ENCODE measurements at regions not wholly inside any gene's neighbourhood (a gene's known extent, or its start where the extent isn't known, plus 50 kb on each side); places are given as distances from the start of the nearest gene placed in this dataset.

DNA sequence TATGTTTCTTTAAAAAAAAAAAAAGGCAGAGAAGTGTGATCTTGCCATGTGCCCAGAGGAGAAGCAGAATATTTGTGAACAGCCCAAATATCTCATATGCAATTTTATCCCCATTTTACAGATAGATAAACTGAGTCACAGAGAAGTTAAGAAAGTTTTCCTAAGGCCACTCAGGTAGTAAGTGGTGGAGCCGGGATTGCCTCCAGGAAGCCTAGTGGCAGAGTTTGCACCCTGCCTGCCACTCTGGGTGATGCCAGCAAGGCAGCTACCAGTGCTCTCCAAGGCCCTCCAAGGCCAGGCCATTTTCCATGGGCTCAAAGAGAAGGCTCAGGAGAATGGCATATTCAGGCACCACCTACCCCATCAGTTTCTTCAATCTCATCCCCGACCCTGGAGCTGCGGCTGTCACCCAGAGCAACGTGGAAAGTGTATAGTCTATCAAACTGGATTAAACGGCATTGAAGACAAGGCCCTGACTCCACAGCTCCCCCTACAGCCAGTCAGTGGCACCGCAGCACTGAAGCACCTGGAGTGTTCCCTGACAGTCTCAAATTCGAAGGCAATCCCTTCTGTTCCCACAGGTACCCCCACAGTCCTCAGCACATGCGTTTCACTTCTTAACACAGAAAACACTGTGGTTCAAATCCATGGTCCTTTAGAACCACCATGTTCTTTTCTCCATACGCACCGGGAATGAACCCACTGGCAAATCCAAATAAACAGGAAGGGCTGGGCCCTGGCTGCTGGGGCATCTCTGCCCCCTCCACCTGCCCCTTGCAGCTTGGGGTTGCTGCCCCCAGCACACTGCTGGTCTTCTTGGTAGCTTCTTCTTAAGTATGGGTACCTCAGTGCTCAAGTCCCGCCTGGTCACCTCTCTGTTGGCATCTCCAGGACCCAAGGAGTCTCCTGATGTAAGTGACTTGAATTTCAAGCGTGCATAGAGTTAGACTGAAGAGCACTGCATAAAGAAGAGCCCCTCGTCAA is 175.3 kb downstream of the INHBB start:
- intact Hi-C loops (cut with DNase I, micrococcal nuclease) = no loop called here
- DNase-seq = peak in 1 of 2 donors; percentile 38
- peak; percentile 53 for ATAC-seq

DNA sequence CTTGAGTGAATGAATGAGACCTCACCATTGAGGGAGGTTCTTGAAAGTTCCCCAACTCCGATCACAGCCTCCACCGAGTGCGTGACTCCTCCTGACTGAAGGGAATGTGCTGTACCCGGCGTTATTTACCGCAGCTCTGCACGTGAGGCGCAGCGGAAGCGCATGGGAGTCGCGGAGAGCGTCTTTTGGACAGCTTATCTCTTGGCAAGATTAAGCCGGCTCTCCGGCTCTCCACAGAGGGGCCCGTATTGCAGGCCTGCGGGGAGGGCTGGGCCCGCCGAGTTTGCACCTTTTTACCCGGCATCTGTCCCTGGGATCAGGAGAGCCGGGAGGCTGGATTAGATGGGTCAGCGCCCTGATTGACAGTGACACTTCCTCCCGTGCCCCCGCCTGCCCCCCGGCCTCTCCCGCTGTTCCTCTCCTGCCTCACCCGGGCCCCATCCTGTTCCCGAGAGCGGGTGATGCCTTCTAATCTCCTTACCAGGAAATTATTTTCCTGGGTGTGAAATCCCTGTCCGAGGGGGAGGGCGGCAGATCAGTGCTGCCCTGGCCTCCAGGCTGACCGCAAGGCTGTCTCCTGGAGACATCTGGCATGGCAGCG is 176.3 kb downstream of the INHBB start:
- ATAC-seq = no peak
- intact Hi-C loops (cut with DNase I, micrococcal nuclease) = no loop called here
- no peak for DNase-seq

DNA sequence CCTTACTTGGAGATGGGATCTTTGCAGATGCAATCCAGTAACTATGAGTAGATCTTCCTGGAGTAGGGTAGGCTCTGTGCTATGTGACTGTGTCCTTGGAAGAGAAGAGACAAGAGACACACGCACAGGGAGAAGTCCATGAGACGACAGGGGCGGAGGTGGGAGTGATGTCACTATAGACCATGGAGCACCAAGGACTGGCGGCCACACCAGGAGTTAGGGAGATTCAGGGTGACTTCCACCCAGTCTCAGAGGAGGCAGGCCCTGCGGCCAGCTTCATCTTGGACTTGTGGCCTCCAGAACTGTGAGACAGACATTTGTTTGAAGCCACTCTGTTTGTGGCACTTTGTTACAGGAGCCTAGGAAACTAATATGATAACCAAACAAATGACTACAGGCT is 177.8 kb downstream of the INHBB start:
- DNase-seq (no peak), ATAC-seq (no peak)
- intact Hi-C loops (cut with DNase I, micrococcal nuclease) = no loop called here

DNA sequence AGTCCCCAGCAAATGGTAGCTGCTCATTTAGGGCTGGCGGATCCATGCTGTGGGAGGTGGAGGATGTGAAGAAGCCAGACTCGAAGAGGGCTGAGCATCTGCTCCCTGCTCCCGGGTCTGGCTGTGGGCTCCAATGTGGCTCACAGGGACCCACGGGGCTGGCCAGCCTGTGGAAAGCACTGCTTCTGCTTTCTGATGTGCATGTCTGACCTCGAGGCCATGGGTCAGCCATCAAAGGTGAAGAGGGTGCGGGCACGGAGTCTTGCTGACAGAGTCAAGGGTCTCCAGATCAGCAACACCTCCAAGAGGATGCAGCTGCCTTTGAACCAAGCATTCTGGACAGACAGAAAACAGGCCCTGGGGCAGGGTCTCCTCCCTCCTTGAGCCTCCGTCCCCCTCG is 178.2 kb downstream of the INHBB start:
- ATAC-seq (no peak), DNase-seq (no peak)
- intact Hi-C loops (cut with DNase I, micrococcal nuclease) = no loop called here

DNA sequence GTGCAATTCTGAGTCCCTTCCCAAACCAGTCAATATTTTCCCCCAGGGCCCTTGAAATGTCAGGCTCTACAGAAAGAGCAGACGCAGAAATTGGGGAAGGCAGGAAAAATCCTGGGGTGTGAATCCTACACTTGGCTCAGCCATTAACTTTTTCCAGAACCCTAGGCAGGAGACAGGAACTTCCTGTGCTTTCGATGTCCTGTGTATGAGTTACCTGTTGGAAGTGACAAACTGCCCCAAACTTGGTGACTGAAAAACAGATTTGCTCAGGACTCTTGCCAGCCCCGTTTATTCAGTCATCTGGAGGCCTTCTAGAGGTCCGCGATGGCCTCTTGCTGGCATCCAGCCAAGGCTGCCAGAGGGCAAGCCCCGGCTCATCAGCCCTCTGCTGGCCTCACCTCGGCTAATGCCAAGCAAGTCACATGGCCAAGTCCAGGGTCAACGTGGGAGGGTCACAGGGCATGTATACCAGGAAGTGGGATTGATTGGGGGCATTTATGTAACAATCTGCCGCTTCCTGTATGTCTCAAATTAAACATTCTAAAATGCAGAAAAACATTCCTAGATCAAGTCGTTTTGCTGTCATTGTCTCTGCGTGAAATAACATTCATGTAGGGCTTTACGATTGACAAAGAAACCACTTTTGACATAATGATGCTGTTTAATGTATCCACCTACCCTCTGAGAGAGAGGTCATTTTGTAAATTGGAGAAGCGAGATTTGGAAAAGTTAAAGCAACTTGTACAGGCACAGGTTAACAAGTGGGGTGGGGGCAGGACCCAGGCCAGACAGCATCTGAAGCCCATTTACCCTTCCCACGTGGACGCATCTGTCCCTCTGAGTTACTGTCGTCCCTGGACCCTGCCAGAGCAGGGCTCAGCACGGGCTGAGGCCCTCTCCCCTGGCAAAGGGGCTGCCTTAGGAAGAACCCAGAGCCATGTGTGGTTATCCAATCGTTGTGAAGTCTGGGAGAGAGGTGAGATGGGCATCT is 179.4 kb downstream of the INHBB start:
- DNase-seq (peak in 1 of 2 donors; percentile 16), ATAC-seq (no peak)
- intact Hi-C loops (cut with DNase I, micrococcal nuclease) = no loop called here

DNA sequence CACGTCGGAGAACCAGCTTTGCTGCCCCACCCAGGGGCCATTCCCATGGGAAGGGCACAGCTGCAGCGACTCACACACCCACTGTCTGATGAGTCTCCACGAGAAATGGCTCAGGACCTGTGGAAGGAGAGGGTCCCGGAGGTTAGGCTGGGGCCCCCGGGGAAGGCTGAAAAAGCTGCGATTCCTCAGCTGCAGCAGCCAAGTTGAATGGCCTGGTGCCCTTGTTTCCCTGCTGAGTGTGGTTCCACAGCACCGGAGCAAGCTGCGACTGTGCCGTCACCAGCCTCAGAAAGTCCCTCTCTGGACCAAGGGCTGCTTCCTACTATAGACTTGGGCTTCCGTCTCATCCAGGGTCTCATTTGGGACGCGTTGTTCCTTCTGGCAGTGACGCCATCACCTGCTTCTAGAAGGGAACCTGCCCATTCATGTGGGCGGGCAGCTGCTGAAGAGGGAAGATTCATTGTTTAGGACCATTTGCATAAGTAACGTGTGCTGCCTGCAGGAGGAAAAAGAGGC is 180.2 kb downstream of the INHBB start:
- DNase-seq (no peak), ATAC-seq (no peak)
- intact Hi-C loops (cut with DNase I, micrococcal nuclease) = no loop called here

DNA sequence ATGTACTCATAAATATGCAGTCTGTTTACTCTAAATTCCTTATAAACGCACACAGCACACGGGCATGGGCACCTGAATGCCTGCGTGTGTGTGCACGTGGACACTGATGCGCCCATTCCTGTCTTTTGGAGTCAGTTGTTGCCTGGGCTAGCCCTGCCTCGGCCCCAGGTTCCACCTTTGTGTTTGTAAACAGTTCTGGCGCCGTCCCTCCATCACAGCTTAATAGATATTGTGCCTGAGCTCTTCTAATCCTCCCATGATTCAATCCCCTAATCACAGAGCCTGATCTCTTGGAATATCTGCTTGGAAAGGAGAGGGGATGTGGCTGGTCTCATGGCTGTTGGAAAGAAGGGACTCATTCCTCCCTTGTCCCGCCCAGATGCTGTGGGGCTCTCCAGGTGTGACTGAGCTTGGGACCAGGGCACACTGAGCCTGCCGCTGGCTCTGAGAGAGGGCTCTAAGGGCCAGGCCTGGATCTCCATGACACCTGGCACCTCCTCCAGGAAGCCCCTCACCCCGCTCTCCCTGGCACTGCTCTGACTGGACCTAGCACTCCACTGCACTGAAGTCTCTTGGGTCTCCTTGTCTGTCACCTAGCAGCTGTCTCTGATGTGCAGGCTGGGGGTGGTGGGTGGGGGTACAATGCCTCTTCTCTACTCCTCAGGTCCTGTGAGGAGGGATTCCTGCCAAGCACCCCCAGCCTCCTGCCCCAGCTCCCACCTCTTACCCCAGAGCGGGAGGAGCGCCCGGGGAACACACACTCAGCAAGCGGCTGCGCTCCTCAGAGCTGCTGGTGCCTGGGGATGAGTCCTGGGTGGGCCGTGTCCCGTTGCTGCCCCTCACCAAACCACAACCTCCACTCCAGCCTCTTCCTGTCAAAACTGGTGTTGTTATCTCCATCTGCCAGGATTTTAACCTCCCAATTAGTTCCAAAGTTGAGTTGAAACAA is 181.3 kb downstream of the INHBB start:
- intact Hi-C loops (cut with DNase I, micrococcal nuclease) = no loop called here
- no peak for DNase-seq
- no peak for ATAC-seq

DNA sequence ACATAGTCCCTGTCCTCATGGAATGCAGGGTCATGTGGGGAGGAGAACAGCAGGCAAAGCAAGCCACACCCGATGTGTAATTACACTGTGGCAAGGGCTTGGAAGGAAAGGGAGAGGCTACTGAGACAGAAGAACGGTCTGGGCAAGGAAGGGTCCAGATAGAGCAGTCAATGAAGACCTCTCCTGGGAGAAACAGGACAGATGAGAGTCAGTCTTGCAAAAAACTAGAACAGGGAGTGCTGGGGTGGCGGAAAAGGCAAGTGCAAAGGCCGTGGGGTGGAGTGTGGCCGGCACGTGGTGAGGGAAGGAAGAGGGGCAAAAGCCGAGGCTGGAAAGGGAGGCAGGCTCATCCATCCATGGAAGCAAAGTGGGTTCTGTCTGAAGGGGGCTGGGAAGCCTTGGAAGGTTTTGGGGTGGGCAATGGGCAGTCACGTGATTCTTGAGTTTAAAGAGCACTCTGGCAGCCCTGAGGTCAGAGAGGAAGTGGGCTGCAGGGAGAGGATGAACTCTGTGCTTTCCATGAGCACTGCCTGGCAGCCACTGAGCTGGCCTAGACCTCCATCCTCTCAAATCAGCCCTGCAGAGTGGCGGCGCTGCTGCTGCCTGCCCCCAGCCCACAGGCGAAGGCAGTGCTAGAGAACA is 182.2 kb downstream of the INHBB start:
- intact Hi-C loops (cut with DNase I, micrococcal nuclease) = no loop called here
- DNase-seq (no peak), ATAC-seq (peak; percentile 65)

DNA sequence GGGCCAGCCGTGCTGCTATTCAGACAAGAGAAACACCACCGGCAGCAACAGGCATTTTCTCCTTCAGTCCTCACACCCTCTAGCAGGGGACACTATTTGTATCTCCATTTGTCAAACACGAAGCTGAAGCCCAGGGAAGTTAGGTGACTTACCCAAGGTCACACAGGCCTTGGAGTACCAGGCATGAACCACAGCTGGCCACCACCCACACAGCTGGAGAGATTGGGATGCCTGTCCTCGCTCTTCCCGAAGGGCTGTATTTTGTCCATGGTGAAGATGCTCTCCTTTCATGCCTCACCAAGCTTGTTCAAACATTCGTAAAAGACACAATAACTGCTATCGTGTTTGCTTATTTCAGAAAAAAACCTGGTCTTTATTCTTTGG is 182.7 kb downstream of the INHBB start:
- DNase-seq = no peak
- no peak for ATAC-seq
- intact Hi-C loops (cut with DNase I, micrococcal nuclease) = no loop called here

DNA sequence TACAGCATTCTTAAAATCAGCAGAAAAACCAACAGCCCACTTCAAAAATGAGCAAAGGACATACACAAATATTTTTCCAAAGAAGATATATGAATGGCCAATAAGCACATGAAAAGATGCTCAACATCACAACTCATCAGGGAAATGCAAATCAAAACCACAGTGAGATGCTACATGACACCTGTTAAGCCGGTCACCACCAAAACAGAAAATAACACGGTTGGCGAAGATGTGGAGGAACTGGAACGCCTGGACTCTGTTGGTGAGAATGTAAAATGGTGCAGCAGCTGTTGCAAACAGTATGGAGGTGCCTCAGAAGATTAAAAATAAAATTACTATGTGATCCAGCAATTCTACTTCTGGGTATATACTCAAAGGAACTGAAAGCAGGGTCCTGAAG is 184.8 kb downstream of the INHBB start:
- DNase-seq (no peak), ATAC-seq (no peak)
- intact Hi-C loops (cut with DNase I, micrococcal nuclease) = no loop called here

DNA sequence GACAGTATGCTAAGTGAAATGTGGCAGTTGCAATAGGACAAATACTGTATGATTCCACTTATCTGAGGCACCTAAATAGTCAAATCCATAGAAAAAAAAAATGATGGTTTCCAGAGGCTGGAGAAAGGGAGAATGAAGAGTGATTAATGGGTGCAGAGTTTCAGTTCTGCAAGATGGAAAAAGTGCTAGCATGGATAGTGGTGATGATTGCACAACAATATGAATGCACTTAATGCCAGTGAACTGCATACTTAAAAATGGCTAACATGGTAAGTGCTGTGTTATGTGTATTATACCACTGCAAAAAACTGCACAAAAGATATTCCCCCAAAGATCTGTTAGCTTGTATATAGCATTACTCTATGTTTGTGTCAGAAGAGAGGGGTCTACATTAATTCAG is 185.4 kb downstream of the INHBB start:
- ATAC-seq = no peak
- intact Hi-C loops (cut with DNase I, micrococcal nuclease) = no loop called here

DNA sequence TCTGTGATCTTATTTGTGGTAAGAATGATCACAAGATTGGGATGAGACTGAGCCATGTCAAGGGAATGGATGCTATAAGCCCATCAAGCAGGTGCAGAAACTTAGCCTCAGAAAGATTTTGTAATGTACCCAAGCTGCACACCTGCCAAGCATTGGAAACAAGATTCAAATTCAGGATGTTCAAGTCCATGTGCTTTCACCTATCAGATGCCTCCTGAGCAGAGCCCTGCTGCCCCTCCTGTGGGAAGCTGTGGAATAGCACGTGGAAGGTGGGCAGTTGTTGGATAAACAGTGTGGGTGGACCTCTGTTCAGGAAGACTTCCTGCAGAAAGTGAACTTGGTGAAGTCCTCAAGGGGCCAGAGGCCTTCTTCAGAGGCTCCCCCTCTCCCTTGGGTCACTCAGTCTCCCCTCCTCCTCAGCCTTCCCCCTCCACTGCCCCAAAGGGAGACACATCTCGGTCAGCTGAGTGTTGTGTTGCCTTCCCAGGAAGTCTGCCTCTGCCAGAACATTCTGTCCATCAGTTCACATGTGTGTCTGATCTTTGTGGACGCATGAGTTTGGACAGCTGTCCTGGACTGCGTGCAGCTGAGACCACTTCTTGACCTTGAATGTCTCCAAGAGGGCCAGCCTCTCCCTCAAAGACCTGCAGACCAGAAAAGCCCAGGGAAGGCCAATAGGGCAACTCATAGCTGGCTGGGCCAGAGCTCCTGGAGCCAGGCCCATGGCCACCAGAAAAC is 186.1 kb downstream of the INHBB start:
- DNase-seq (no peak), ATAC-seq (no peak)
- intact Hi-C loops (cut with DNase I, micrococcal nuclease) = no loop called here

More for the DNA sequence above, 185.4 kb downstream of the INHBB start:
- no peak for DNase-seq

DNA sequence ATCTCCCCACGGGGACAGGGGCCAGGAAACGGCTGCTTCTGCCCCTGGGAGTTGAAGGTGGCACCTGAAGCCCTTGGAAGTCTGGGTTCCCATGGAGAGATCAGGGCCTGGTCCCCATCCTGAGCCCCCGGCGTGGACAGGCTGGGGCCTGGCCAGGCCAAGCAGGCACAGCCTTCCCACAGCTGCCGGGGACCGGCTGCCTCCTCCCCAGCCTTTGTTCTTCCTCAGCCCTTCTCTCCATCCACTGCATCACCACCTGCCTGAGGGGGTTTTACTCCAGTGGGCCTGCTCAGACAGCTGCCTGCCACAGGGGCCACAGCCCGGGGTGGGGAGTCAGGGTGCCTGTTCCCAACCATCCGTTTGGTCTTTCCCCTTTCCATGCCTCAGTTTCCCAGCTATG is 187.7 kb downstream of the INHBB start:
- ATAC-seq (no peak), DNase-seq (no peak)
- intact Hi-C loops (cut with DNase I, micrococcal nuclease) = no loop called here

DNA sequence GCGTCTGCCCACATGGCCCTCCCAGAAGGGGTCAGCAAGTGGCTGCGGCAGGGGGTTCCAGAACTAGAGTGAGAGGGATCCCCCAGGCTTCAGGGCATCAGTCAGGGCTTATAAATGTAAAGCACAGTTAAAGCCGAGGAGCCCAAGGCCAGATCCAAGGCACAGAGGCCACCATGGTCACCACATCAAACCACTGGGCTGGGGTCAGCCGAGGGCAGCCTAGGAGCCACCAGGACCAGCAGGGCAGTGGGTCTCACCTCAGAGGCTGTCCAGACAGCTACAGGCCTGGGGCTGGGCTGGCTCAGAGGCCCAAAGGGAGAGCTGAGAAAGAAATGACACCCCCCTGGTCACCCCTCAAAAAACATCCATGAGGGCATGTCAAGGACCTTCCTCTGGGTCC is 188.5 kb downstream of the INHBB start:
- no peak for DNase-seq
- intact Hi-C loops (cut with DNase I, micrococcal nuclease) = no loop called here
- no peak for ATAC-seq

DNA sequence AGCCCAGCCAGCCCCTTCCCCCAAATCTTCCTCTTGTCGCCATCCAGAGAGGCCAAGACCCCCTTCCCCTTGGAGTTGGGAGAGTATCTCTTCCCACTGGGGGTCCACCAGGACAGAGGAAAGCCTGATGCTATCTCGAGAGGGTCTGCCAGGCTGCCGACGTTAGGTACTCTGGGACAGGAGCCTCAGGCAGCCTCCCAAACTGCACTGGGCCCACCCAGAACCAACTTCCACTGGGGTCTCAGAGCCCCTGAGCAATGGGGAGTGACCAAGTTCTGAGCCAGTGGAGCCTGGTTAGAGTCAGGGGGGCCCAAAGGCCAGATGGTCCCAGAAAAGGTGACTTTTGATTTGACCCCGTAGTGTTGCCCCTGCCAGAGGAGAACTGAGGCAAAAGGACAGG is 189.1 kb downstream of the INHBB start:
- no peak for DNase-seq
- intact Hi-C loops (cut with DNase I, micrococcal nuclease) = no loop called here
- no peak for ATAC-seq

DNA sequence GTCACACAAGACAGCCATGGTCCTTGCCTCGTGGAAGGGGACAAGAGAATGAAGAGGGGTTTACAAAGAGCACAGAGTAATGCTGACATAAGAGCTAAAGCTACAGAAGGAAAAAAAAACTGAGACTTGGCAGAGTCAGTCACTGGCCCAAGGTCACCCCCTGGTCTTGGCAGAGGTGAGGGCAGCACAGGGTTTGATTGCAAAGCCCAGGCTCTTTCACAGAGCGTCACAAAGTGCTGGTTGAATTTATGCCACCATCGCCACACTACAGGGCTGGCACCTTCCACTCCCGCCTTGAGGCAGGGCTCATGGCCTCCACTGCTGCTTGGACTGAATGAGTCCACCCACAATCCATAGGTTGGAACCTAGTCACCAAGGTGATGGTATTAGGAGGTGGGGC is 190.2 kb downstream of the INHBB start:
- intact Hi-C loops (cut with DNase I, micrococcal nuclease) = no loop called here
- ATAC-seq = no peak
- no peak for DNase-seq
